Adipocyte (in vitro differentiated cells): ENCODE measurements at regions not wholly inside any gene's neighbourhood (a gene's known extent, or its start where the extent isn't known, plus 50 kb on each side); places are given as distances from the start of the nearest gene placed in this dataset.
"Not testable (repeated sequence)": the region's sequence is repeated elsewhere in the genome, so short reads cannot be mapped to it uniquely, and the experiment has no call there.

Source experiments
- DNase-seq: peaks from one replicate; pipeline ENCODE4 v3.0.0-alpha.2; 2015; ENCODE audit warnings: low read depth
- H3K27me3 ChIP-seq: replicated peaks from 2 replicates; pipeline ENCODE4 v1.7.0; 2013; ENCODE audit warnings: mild to moderate bottlenecking, low read length, moderate library complexity; ENCODE audit not compliant: control insufficient read depth, insufficient read depth
- H3K36me3 ChIP-seq: 2 replicates; pipeline ENCODE4 v1.7.0; 2013; ENCODE audit warnings: low read length, mild to moderate bottlenecking, moderate library complexity; ENCODE audit not compliant: control insufficient read depth, insufficient read depth, severe bottlenecking
- H3K4me1 ChIP-seq: 2 replicates; pipeline ENCODE4 v1.7.0; 2013; ENCODE audit warnings: mild to moderate bottlenecking, low read length, moderate library complexity; ENCODE audit not compliant: control insufficient read depth, insufficient read depth
- H3K4me3 ChIP-seq: 2 replicates; pipeline ENCODE4 v1.7.0; 2013; ENCODE audit warnings: mild to moderate bottlenecking, low read length, moderate library complexity
- H3K9ac ChIP-seq: 2 replicates; pipeline ENCODE4 v1.7.0; 2013; ENCODE audit warnings: mild to moderate bottlenecking, low read length, moderate library complexity
- H3K9me3 ChIP-seq: 2 replicates; pipeline ENCODE4 v1.7.0; 2013; ENCODE audit warnings: mild to moderate bottlenecking, low read length, moderate library complexity; ENCODE audit not compliant: control insufficient read depth

DNA sequence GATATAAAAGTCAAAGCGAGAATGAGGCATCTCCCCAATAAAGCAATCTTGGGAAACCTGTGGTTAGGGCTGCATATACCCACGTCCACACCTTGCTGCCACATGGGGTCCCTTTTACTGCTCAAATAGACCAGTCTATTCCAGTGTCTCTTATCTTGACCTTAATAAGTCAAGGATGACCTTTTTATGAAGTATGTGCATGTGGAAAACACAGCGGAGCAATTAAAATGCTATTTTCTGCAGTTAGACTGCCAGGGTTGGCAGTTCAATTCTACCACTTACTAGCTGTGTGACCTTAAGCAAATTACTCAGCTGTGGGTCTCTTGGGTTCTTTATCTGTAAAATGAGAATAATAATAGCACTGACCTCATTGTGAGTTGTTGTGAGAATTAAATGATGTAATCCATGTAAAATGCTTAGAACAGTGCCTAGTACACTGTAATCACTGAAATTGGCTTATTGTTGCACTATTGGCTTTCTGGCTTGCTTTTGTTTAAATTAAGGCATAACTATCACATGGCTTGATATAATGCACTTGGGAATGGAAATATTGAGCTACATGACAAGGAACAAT is 67.8 kb upstream of the HSPB3 start:
- H3K4me1 ChIP-seq, result peaks cover 23% of the 10 kb centered on the region
- peak; percentile 71 for DNase-seq
- H3K4me3 ChIP-seq, result peak overlapping the region; percentile 4
- H3K9me3 ChIP-seq, result no peaks in the 10 kb centered on the region
- no peaks in the 10 kb centered on the region for H3K36me3 ChIP-seq
- no peaks in the 10 kb centered on the region for H3K27me3 ChIP-seq
- H3K9ac ChIP-seq, result no peak overlapping the region

GRCh38 chr5:54387031-54387430 is 68.5 kb upstream of the HSPB3 start:
- H3K9me3 ChIP-seq, result no peaks in the 10 kb centered on the region
- no peaks in the 10 kb centered on the region for H3K27me3 ChIP-seq
- H3K9ac ChIP-seq, result no peak overlapping the region
- H3K4me3 ChIP-seq, result no peak overlapping the region
- H3K4me1 ChIP-seq, result peaks cover 23% of the 10 kb centered on the region
- H3K36me3 ChIP-seq, result no peaks in the 10 kb centered on the region
- no peak for DNase-seq

DNA sequence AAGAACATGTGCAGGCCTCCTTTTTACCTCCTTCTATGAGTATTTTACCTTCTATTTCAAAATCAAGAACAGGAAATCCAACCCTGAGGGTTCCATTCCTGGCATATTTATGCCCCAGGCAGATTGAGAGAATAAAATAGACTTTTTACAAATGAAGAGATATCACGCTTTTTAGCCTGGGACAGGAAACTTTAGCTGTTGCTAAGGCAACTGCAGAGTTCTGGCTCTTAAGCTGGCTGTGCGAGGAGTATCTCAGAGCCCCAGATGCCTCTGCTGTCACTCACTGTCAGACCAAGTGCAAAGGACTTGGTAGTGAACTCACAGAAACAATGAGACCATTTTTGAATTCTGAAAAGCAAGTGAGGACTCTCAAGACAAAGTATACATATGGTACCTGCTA is 69.5 kb upstream of the HSPB3 start:
- DNase-seq, result peak; percentile 38

DNA sequence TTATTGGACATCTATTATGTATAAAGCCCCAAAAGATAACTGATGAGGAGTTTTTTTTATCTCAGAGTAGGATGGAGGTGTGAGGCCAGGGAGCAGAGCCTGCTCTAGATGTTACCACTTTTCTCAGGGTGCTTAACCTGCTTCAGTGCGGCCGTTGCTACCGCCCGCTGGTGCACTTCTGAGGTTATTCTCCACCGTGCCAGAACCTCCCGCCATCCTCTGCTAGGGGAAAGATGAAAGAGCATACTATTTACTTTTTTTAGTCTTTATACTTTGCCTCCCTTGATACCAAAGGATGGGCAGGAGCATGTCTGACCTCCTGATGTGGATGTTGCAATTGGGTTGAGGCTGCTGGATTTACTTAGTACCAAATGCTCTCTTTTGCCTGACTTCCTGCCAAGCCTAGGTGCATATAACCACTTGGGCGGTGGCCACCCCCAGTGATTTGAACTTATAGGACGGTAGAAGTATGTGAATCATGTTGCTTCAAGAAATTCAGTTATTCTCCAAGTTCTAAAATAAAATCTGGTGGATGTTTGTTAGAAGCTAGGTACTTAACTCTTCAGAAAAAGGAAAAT is 71.1 kb upstream of the HSPB3 start:
- Histone ChIP-seq H3K4me1 (peaks cover 23% of the 10 kb centered on the region), H3K36me3 (no peaks in the 10 kb centered on the region), H3K27me3 (no peaks in the 10 kb centered on the region), H3K4me3 (no peak overlapping the region), H3K9ac (no peak overlapping the region), H3K9me3 (no peaks in the 10 kb centered on the region)
- DNase-seq, result no peak

More for the DNA sequence above, 69.5 kb upstream of the HSPB3 start:
- Histone ChIP-seq H3K36me3 (no peaks in the 10 kb centered on the region), H3K9ac (no peak overlapping the region), H3K27me3 (no peaks in the 10 kb centered on the region), H3K4me1 (peaks cover 23% of the 10 kb centered on the region), H3K4me3 (no peak overlapping the region), H3K9me3 (no peaks in the 10 kb centered on the region)

DNA sequence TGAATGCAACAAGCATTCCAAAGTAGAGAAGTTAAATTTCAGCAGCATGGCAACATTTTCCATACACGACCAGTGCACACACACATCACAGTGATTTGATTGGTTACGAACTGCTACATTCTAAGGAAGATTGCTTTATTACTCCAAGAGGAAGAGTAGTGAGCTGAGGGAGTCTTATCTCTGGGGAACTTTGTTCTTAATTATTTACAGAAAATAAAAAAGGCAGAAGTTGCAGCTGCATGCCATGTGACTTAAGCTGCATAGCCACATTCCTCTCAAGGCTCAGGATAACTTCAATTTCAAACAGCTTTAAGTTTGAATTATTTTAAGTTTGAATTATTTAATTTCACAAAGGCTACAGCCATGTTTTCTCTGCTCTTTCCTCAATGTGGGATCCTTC is 71.6 kb upstream of the HSPB3 start:
- Histone ChIP-seq H3K4me3 (no peak overlapping the region), H3K9ac (no peak overlapping the region), H3K9me3 (no peaks in the 10 kb centered on the region), H3K27me3 (no peaks in the 10 kb centered on the region), H3K4me1 (peaks cover 23% of the 10 kb centered on the region), H3K36me3 (no peaks in the 10 kb centered on the region)
- peak; percentile 34 for DNase-seq

DNA sequence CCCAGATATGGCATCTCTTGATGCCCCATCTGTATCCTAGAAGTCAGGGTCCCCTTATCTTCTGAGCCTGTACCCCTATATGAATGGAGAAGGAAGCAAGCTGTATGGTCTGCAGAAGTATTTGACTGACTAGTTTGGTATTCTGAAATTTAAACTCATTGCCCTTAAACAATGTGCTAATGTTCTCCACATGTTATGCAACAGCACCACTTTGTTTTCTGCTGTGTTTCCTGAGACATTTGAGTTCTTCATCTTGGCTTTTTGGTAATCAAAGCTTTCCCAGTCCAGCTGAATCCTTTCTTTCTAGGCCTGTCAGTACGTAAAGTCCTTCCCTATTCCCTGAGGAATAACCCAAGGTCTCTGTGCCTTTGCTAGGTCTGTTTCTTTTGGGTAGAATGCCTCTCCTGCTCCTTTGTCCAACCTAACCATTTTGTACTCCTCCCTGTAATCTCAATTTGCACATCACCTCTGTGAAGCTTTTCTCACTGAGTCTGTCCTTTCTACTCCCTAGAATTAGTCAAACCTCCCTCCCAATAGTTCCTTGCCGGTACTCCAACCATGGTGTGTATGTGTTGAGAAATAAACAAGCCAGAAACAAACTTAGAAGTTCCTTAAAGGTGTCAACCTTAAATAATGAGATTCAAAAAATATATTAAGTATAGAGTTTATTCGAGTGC is 72.1 kb upstream of the HSPB3 start:
- Histone ChIP-seq H3K27me3 (no peaks in the 10 kb centered on the region), H3K9me3 (no peaks in the 10 kb centered on the region), H3K4me1 (peaks cover 20% of the 10 kb centered on the region), H3K9ac (no peak overlapping the region), H3K36me3 (no peaks in the 10 kb centered on the region), H3K4me3 (no peak overlapping the region)
- peak; percentile 75 for DNase-seq

- not testable (repeated sequence) for DNase-seq
These were observed 70.9 kb upstream of the ARL15 start for GRCh38 chr5:54381319-54381718.

DNA sequence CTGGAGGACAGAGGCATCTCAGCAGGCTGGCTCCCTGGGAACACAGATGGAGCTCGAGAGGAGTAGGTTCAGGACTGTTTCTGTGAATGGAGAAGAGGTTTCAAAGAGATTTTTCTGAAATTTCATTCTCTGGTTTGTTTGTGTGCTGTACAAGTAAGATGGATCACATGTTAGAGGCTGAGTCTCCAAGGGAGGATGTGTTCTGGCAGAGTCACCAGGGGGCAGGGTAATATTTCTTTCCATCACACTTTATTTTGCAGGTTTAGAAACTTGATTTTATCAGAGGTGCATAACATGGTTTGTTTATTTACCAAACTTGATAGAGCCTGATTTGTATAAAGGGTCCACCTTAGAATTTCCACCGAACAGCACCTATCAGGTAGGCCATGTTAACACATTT is 69.2 kb upstream of the ARL15 start:
- H3K27me3 ChIP-seq, result peaks cover 5% of the 10 kb centered on the region
- peaks cover 3% of the 10 kb centered on the region for H3K4me1 ChIP-seq
- H3K36me3 ChIP-seq, result no peaks in the 10 kb centered on the region
- no peak overlapping the region for H3K9ac ChIP-seq
- no peak overlapping the region for H3K4me3 ChIP-seq
- no peak for DNase-seq
- H3K9me3 ChIP-seq, result no peaks in the 10 kb centered on the region

More at GRCh38 chr5:54381319-54381718, 70.9 kb upstream of the ARL15 start:
- not testable (repeated sequence) for H3K27me3 ChIP-seq, H3K36me3 ChIP-seq, H3K9ac ChIP-seq, H3K9me3 ChIP-seq, H3K4me3 ChIP-seq, H3K4me1 ChIP-seq

DNA sequence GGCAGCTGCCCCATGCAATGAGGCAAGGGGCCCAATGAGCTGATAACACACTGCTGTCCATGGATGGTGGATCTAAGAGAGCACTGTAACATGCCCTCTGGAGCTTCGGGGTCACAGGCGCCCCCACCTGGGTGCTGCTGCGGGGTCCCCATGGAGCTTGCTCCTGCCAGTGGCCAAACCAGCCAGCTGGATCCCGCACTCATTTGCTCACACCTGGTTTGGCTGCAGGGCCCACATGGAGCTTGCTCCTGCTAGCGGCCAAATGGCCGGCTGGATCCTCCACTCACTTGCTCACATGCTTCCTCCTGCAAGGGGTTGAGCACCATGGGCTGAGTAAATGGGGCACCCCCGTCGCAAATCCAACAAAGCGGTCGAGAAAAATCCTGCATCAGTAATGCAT is 68.3 kb upstream of the ARL15 start:
- no peak overlapping the region for H3K4me3 ChIP-seq
- peaks cover under 1% of the 10 kb centered on the region for H3K9me3 ChIP-seq
- H3K36me3 ChIP-seq, result no peaks in the 10 kb centered on the region
- peaks cover 5% of the 10 kb centered on the region for H3K27me3 ChIP-seq
- H3K9ac ChIP-seq, result no peak overlapping the region
- peaks cover 3% of the 10 kb centered on the region for H3K4me1 ChIP-seq
- DNase-seq, result no peak

- H3K27me3 ChIP-seq, H3K4me3 ChIP-seq, H3K36me3 ChIP-seq, H3K4me1 ChIP-seq, DNase-seq, H3K9ac ChIP-seq: not testable (repeated sequence)
- H3K9me3 ChIP-seq, result peaks cover 12% of the 10 kb centered on the region
These were observed 67.0 kb upstream of the ARL15 start for GRCh38 chr5:54377339-54377738.

- DNase-seq, result no peak
- no peaks in the 10 kb centered on the region for H3K36me3 ChIP-seq
- peaks cover 5% of the 10 kb centered on the region for H3K27me3 ChIP-seq
- no peak overlapping the region for H3K9ac ChIP-seq
- no peak overlapping the region for H3K4me3 ChIP-seq
- H3K9me3 ChIP-seq, result peaks cover 12% of the 10 kb centered on the region
- H3K4me1 ChIP-seq, result no peaks in the 10 kb centered on the region
These were observed 60.6 kb upstream of the ARL15 start for GRCh38 chr5:54370982-54371381.
